Mucosa of rectum (tissue), 2 donors: ENCODE measurements at regions not wholly inside any gene's neighbourhood (a gene's known extent, or its start where the extent isn't known, plus 50 kb on each side); places are given as distances from the start of the nearest gene placed in this dataset.
A peak's percentile ranks its signal among the peaks of the same experiment; 100 is the strongest.

Experiments
- H3K27ac ChIP-seq, 2 donors: one replicate each; pipeline ENCODE4 v1.7.0; 2013; ENCODE audit warnings: inconsistent platforms in 2 of 2, low read depth in 2 of 2, low read length in 2 of 2
- H3K27me3 ChIP-seq, 2 donors: one replicate each; pipeline ENCODE4 v1.7.0; 2013; ENCODE audit warnings: low read length in 2 of 2; ENCODE audit not compliant: control insufficient read depth in 2 of 2, insufficient read depth in 2 of 2
- H3K36me3 ChIP-seq, 2 donors: one replicate each; pipeline ENCODE4 v1.7.0; 2013; ENCODE audit warnings: low read length in 2 of 2; ENCODE audit not compliant: control insufficient read depth in 2 of 2, insufficient read depth in 2 of 2
- H3K4me1 ChIP-seq, 2 donors: one replicate each; pipeline ENCODE4 v1.7.0; 2013; ENCODE audit warnings: low read length in 2 of 2, mild to moderate bottlenecking in 1 of 2; ENCODE audit not compliant: control insufficient read depth in 2 of 2, insufficient read depth in 2 of 2
- H3K4me3 ChIP-seq, 2 donors: one replicate each; pipeline ENCODE4 v1.7.0; 2013; ENCODE audit warnings: low read length in 2 of 2
- H3K9ac ChIP-seq, 2 donors: one replicate each; pipeline ENCODE4 v1.7.0; 2013; ENCODE audit warnings: low read length in 2 of 2, low read depth in 1 of 2, mild to moderate bottlenecking in 1 of 2
- H3K9me3 ChIP-seq, 2 donors: one replicate each; pipeline ENCODE4 v1.7.0; 2013; ENCODE audit warnings: low read length in 2 of 2; ENCODE audit not compliant: control insufficient read depth in 2 of 2
- donor health status: healthy.
- donor health status: Normal muscosa, but diverticular disease.

GRCh38 chr19:16000024-16000663 lies 51.3 kb downstream of the OR10H4 start:
- Histone ChIP-seq H3K27ac (no peak overlapping the region), H3K4me3 (no peak overlapping the region), H3K27me3 (no peaks in the 10 kb centered on the region), H3K9me3 (no peaks in the 10 kb centered on the region), H3K9ac (no peak overlapping the region), H3K36me3 (no peaks in the 10 kb centered on the region), H3K4me1 (no peaks in the 10 kb centered on the region)

GRCh38 chr19:16001481-16002312 lies 52.9 kb downstream of the OR10H4 start:
- Histone ChIP-seq H3K4me1 (no peaks in the 10 kb centered on the region), H3K9me3 (no peaks in the 10 kb centered on the region), H3K27ac (no peak overlapping the region), H3K36me3 (no peaks in the 10 kb centered on the region), H3K9ac (peak overlapping the region in 1 of 2 donors; percentile 34), H3K27me3 (no peaks in the 10 kb centered on the region), H3K4me3 (peak overlapping the region; percentile 36 to 46)

GRCh38 chr19:16002406-16003384 lies 53.9 kb downstream of the OR10H4 start:
- no peaks in the 10 kb centered on the region for H3K9me3 ChIP-seq
- peak overlapping the region; percentile 36 to 46 for H3K4me3 ChIP-seq
- peak overlapping the region in 1 of 2 donors; percentile 34 for H3K9ac ChIP-seq
- H3K4me1 ChIP-seq, result no peaks in the 10 kb centered on the region
- no peaks in the 10 kb centered on the region for H3K36me3 ChIP-seq
- H3K27me3 ChIP-seq, result no peaks in the 10 kb centered on the region
- H3K27ac ChIP-seq, result no peak overlapping the region

- no peak overlapping the region for H3K27ac ChIP-seq
- no peak overlapping the region for H3K4me3 ChIP-seq
- no peaks in the 10 kb centered on the region for H3K4me1 ChIP-seq
- H3K9me3 ChIP-seq, result no peaks in the 10 kb centered on the region
- H3K9ac ChIP-seq, result no peak overlapping the region
- H3K27me3 ChIP-seq, result no peaks in the 10 kb centered on the region
- no peaks in the 10 kb centered on the region for H3K36me3 ChIP-seq
These were observed 54.6 kb downstream of the OR10H4 start for GRCh38 chr19:16003391-16003790.

GRCh38 chr19:16005925-16006324 lies 57.1 kb downstream of the OR10H4 start:
- H3K4me1 ChIP-seq, result no peaks in the 10 kb centered on the region
- no peaks in the 10 kb centered on the region for H3K36me3 ChIP-seq
- no peak overlapping the region for H3K4me3 ChIP-seq
- no peaks in the 10 kb centered on the region for H3K27me3 ChIP-seq
- H3K9ac ChIP-seq, result no peak overlapping the region
- H3K27ac ChIP-seq, result no peak overlapping the region
- H3K9me3 ChIP-seq, result no peaks in the 10 kb centered on the region

GRCh38 chr19:16012552-16012951 lies 63.7 kb upstream of the TPM4 start:
- Histone ChIP-seq H3K27ac (no peak overlapping the region), H3K36me3 (no peaks in the 10 kb centered on the region), H3K4me1 (no peaks in the 10 kb centered on the region), H3K27me3 (no peaks in the 10 kb centered on the region), H3K4me3 (no peak overlapping the region), H3K9me3 (no peaks in the 10 kb centered on the region), H3K9ac (no peak overlapping the region)

GRCh38 chr19:16013181-16013850 lies 63.0 kb upstream of the TPM4 start:
- no peak overlapping the region for H3K4me3 ChIP-seq
- no peaks in the 10 kb centered on the region for H3K36me3 ChIP-seq
- no peaks in the 10 kb centered on the region for H3K4me1 ChIP-seq
- no peaks in the 10 kb centered on the region for H3K27me3 ChIP-seq
- H3K9me3 ChIP-seq, result no peaks in the 10 kb centered on the region
- H3K9ac ChIP-seq, result no peak overlapping the region
- H3K27ac ChIP-seq, result no peak overlapping the region

GRCh38 chr19:16013851-16014840 lies 62.1 kb upstream of the TPM4 start:
- no peak overlapping the region for H3K4me3 ChIP-seq
- H3K36me3 ChIP-seq, result no peaks in the 10 kb centered on the region
- H3K4me1 ChIP-seq, result no peaks in the 10 kb centered on the region
- H3K9ac ChIP-seq, result no peak overlapping the region
- no peaks in the 10 kb centered on the region for H3K27me3 ChIP-seq
- no peaks in the 10 kb centered on the region for H3K9me3 ChIP-seq
- no peak overlapping the region for H3K27ac ChIP-seq
